ENCODE measurements at regions not wholly inside any gene's neighbourhood (a gene's known extent, or its start where the extent isn't known, plus 50 kb on each side); places are given as distances from the start of the nearest gene placed in this dataset.

DNA sequence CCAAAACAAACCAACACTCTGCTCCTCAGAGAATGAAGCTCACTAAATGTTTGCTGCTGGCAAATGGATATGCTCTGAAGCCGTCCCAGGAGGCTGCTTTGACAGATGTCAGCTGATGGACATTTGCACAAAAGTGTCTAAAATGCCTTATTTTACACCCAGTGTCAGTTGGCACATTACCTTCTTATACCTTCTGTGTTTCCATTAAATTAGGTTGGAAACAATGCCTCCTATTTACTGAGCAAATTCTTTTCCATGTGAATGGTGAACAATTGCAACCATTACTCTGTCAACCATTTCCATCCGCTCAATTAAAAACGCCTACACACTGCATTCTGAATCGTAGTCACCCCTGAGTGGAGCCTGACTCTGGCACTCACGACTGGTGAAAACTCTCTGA lies 1679.9 kb upstream of the FLRT2 start:
- H3K9me3 ChIP-seq (ENCODE audit: control insufficient read depth in 5 of 5, low read length in 5 of 5): no peaks in the 10 kb centered on the region
- no peaks in the 10 kb centered on the region for H3K36me3 ChIP-seq (ENCODE audit: control insufficient read depth in 5 of 5, insufficient read depth in 5 of 5, low read length in 5 of 5)
- H3K4me1 ChIP-seq (ENCODE audit: control insufficient read depth in 5 of 5, insufficient read depth in 5 of 5, low read length in 5 of 5): no peaks in the 10 kb centered on the region
- no peaks in the 10 kb centered on the region for H3K27me3 ChIP-seq (ENCODE audit: control insufficient read depth in 5 of 5, insufficient read depth in 4 of 5, low read length in 5 of 5)
- H3K27ac ChIP-seq (ENCODE audit: low read depth, low read length): no peak overlapping the region
- no peak overlapping the region for H3K4me3 ChIP-seq (ENCODE audit: low read depth in 1 of 5, low read length in 5 of 5)
- no peak overlapping the region for H3K9ac ChIP-seq (ENCODE audit: low read length in 5 of 5)

DNA sequence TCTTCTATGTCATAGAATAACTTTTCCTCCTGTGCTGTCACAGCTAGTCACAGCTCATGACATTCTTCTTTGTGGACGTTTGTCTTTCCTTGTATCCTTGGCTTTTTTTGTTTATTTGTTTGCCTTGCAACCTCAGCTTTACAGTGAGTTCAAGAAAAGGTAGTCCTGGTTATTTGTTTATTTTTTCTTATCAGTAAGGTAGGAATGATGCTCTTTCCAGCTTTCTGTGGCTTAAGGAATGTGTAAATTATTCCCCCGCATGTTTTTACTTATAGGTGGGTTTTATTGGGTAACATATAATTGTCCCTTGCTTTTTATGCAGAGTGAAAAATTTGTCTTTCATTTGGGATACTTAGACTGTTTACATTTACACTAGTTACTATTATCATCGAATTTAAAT lies 1673.6 kb upstream of the FLRT2 start:
- Histone ChIP-seq H3K27ac (ENCODE audit: low read depth, low read length) (no peak overlapping the region), H3K4me1 (ENCODE audit: control insufficient read depth in 5 of 5, insufficient read depth in 5 of 5, low read length in 5 of 5) (no peaks in the 10 kb centered on the region), H3K9me3 (ENCODE audit: control insufficient read depth in 5 of 5, low read length in 5 of 5) (no peaks in the 10 kb centered on the region), H3K9ac (ENCODE audit: low read length in 5 of 5) (no peak overlapping the region), H3K4me3 (ENCODE audit: low read depth in 1 of 5, low read length in 5 of 5) (no peak overlapping the region), H3K36me3 (ENCODE audit: control insufficient read depth in 5 of 5, insufficient read depth in 5 of 5, low read length in 5 of 5) (no peaks in the 10 kb centered on the region), H3K27me3 (ENCODE audit: control insufficient read depth in 5 of 5, insufficient read depth in 4 of 5, low read length in 5 of 5) (no peaks in the 10 kb centered on the region)

DNA sequence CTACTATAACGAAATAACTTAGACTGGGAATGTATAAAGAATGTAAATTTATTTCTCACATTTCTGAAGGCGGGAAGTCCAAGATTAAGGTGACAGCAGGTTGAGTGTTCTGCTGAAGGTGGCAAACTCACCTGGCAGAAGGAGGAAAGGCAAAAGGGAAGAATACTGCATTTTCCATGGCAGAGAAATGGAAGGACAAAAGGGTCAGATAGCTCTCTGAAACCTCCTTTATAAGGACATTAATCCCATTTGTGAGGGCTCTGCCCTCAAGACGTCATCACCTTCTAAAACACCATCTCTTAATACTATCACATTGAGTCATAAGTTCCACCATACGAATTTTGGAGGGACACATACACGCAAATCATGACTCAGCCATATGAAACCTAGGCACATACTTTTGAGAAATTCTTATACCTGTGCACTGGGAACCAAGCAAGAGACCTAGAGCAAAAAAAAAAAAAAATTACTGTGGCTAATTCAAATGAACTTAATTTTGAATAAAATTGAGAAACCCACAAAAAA lies 1669.3 kb upstream of the FLRT2 start:
- Histone ChIP-seq H3K36me3 (ENCODE audit: control insufficient read depth in 5 of 5, insufficient read depth in 5 of 5, low read length in 5 of 5) (no peaks in the 10 kb centered on the region), H3K27me3 (ENCODE audit: control insufficient read depth in 5 of 5, insufficient read depth in 4 of 5, low read length in 5 of 5) (no peaks in the 10 kb centered on the region)

DNA sequence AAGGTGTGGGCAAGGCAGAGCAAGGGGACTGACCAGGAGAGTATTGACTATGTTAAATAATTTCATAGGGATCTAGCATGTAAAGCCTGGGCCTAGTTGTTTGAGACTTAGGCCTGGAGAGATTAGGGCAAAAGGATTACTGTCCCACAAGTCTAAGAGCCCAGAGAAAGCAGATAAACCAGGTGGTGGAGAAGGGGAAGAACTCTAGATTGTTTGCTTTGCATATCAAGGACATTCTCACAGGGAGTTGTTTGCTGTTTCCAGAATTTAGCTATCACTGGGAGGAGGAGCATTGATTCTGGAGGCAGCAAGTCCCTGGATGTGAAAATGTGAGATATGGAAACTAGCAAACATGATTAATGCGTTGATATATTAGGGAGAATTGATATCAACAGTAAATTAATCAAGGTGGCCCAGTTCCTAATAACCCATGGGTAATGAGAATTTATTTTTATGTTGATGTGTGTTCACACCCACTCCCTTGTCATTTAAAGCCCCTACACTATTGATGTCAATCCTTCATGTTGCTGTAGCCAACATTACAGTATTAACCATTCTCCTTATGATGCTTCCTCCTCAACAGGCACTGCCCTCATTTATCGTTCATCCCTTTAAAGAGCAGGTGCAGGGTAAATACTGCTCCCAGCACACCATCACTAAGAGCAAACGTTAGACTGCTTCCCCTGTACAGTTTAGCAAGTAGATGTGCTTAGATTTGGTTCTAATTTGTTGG lies 1666.7 kb upstream of the FLRT2 start:
- H3K9me3 ChIP-seq (ENCODE audit: control insufficient read depth in 5 of 5, low read length in 5 of 5): no peaks in the 10 kb centered on the region
- H3K9ac ChIP-seq (ENCODE audit: low read length in 5 of 5): no peak overlapping the region
- H3K4me3 ChIP-seq (ENCODE audit: low read depth in 1 of 5, low read length in 5 of 5): no peak overlapping the region
- H3K27ac ChIP-seq (ENCODE audit: low read depth, low read length): no peak overlapping the region
- no peaks in the 10 kb centered on the region for H3K27me3 ChIP-seq (ENCODE audit: control insufficient read depth in 5 of 5, insufficient read depth in 4 of 5, low read length in 5 of 5)
- H3K4me1 ChIP-seq (ENCODE audit: control insufficient read depth in 5 of 5, insufficient read depth in 5 of 5, low read length in 5 of 5): no peaks in the 10 kb centered on the region
- H3K36me3 ChIP-seq (ENCODE audit: control insufficient read depth in 5 of 5, insufficient read depth in 5 of 5, low read length in 5 of 5): no peaks in the 10 kb centered on the region

More for the DNA sequence above, 1669.3 kb upstream of the FLRT2 start:
- no peak overlapping the region for H3K4me3 ChIP-seq (ENCODE audit: low read depth in 1 of 5, low read length in 5 of 5)
- H3K9ac ChIP-seq (ENCODE audit: low read length in 5 of 5): no peak overlapping the region
- no peak overlapping the region for H3K27ac ChIP-seq (ENCODE audit: low read depth, low read length)
- H3K4me1 ChIP-seq (ENCODE audit: control insufficient read depth in 5 of 5, insufficient read depth in 5 of 5, low read length in 5 of 5): no peaks in the 10 kb centered on the region
- H3K9me3 ChIP-seq (ENCODE audit: control insufficient read depth in 5 of 5, low read length in 5 of 5): no peaks in the 10 kb centered on the region

DNA sequence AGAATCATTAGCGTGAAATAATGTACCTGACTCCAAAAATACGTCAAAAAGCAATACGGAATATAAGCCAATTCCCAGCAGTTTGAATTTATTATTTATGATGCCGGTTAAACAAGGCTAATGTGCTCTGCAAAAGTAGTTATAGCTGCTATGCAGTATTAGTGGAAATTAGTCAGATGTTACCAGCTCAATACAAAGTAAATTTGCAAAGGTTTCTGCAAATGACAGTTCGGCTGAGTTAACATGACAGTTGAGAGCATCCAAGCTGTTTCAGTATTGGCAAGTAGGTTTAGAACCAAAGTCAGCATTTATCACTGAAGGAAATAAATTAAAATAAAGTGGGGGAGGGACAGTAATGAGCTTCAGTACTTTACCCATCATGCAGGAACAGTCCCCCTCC lies 1665.8 kb upstream of the FLRT2 start:
- Histone ChIP-seq H3K27ac (ENCODE audit: low read depth, low read length) (no peak overlapping the region), H3K36me3 (ENCODE audit: control insufficient read depth in 5 of 5, insufficient read depth in 5 of 5, low read length in 5 of 5) (no peaks in the 10 kb centered on the region), H3K9ac (ENCODE audit: low read length in 5 of 5) (no peak overlapping the region), H3K9me3 (ENCODE audit: control insufficient read depth in 5 of 5, low read length in 5 of 5) (no peaks in the 10 kb centered on the region), H3K27me3 (ENCODE audit: control insufficient read depth in 5 of 5, insufficient read depth in 4 of 5, low read length in 5 of 5) (no peaks in the 10 kb centered on the region), H3K4me3 (ENCODE audit: low read depth in 1 of 5, low read length in 5 of 5) (no peak overlapping the region), H3K4me1 (ENCODE audit: control insufficient read depth in 5 of 5, insufficient read depth in 5 of 5, low read length in 5 of 5) (no peaks in the 10 kb centered on the region)

DNA sequence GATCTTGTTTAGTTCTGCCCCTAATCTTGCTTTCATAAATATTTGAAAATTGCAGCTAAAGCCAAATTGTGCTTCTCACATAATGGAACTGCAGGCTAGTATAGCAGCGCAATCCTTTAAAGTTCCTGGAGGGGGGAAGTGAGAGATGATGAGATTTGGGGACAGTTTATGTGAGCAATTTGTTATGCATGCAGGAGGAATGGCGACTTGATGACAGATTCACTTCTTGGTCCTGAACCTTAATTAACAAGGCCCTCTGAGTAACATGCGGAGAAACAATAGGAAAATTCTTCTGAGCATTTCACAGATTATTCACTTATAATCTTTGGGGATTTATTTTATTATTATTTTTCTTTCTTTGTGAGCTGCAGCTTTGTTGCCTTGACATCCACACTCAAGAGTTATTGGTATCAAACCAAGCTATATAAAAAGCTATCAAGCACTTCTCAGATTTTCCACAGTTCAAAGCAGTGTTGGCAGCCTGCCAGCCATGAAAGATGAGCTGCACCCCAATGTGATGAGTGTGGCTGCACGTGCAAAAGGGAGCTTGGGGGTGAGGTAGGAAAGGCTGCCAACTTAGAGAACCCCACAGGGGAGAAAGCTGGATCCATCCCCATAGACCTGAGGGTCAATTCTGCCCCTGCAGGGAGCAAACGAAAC lies 1662.2 kb upstream of the FLRT2 start:
- Histone ChIP-seq H3K4me1 (ENCODE audit: control insufficient read depth in 5 of 5, insufficient read depth in 5 of 5, low read length in 5 of 5) (no peaks in the 10 kb centered on the region), H3K27ac (ENCODE audit: low read depth, low read length) (no peak overlapping the region), H3K27me3 (ENCODE audit: control insufficient read depth in 5 of 5, insufficient read depth in 4 of 5, low read length in 5 of 5) (no peaks in the 10 kb centered on the region)

DNA sequence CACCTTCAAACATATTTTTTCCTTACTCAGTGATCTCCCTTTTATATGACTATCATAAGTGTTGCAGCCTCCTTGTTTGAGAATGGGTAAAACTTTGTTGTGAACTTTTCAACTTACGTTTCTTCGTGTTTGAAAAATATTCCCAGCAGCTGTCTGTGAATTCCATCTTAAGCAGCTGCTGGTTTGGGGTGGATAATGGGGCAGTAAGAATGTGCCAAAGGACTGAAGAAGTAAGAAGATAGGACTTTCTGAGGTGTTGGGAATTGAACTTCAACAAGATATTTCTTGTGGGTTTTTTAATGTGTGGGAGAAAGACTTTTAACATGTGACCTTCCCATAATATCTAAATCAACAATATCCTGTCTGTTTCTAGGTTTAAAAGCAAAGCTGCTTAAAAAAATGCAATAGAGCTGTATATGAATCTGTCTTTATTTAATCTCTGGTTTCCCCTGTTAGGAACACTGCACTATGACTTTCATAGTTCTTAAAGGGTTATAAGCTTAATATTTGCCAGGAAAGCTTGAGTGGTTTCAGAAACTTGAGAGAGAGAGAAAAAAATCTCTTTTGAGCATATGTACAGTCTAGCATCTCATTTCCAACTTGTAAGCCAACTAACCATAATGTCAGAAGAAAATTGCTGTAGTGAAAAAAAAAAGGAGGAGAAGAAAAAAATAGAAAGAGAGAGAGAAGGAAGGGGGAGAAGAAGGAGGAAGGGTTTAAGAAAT lies 1659.2 kb upstream of the FLRT2 start:
- Histone ChIP-seq H3K4me3 (ENCODE audit: low read depth in 1 of 5, low read length in 5 of 5) (no peak overlapping the region), H3K36me3 (ENCODE audit: control insufficient read depth in 5 of 5, insufficient read depth in 5 of 5, low read length in 5 of 5) (no peaks in the 10 kb centered on the region), H3K27me3 (ENCODE audit: control insufficient read depth in 5 of 5, insufficient read depth in 4 of 5, low read length in 5 of 5) (no peaks in the 10 kb centered on the region), H3K27ac (ENCODE audit: low read depth, low read length) (no peak overlapping the region), H3K9ac (ENCODE audit: low read length in 5 of 5) (no peak overlapping the region), H3K9me3 (ENCODE audit: control insufficient read depth in 5 of 5, low read length in 5 of 5) (no peaks in the 10 kb centered on the region), H3K4me1 (ENCODE audit: control insufficient read depth in 5 of 5, insufficient read depth in 5 of 5, low read length in 5 of 5) (peaks cover 0 to 11% (median 0%) of the 10 kb centered on the region in 5 donors)

More for the DNA sequence above, 1662.2 kb upstream of the FLRT2 start:
- Histone ChIP-seq H3K9me3 (ENCODE audit: control insufficient read depth in 5 of 5, low read length in 5 of 5) (no peaks in the 10 kb centered on the region), H3K9ac (ENCODE audit: low read length in 5 of 5) (no peak overlapping the region), H3K4me3 (ENCODE audit: low read depth in 1 of 5, low read length in 5 of 5) (no peak overlapping the region), H3K36me3 (ENCODE audit: control insufficient read depth in 5 of 5, insufficient read depth in 5 of 5, low read length in 5 of 5) (no peaks in the 10 kb centered on the region)

DNA sequence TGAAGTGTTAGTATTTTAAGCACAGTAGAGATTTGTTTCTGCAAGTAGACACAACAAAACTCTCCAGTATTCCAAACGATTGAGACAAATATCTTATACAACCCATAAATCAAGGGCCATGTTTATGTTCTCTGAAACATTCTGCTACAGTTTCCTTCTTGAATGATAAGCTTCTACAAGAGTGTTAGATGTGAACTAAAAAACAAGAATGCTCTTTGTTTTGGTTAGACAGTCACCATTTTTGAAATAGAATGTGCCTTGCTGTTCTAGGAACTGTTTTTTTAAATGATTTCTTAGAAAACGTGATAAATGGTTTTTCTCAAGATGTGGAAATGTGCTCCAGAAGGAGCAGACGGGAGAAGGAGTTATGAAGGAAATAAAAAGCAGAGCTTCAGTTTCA lies 1656.3 kb upstream of the FLRT2 start:
- H3K4me1 ChIP-seq (ENCODE audit: control insufficient read depth in 5 of 5, insufficient read depth in 5 of 5, low read length in 5 of 5): peaks cover 0 to 11% (median 0%) of the 10 kb centered on the region in 5 donors
- no peak overlapping the region for H3K9ac ChIP-seq (ENCODE audit: low read length in 5 of 5)
- H3K4me3 ChIP-seq (ENCODE audit: low read depth in 1 of 5, low read length in 5 of 5): no peak overlapping the region
- H3K27me3 ChIP-seq (ENCODE audit: control insufficient read depth in 5 of 5, insufficient read depth in 4 of 5, low read length in 5 of 5): no peaks in the 10 kb centered on the region
- no peaks in the 10 kb centered on the region for H3K9me3 ChIP-seq (ENCODE audit: control insufficient read depth in 5 of 5, low read length in 5 of 5)
- no peak overlapping the region for H3K27ac ChIP-seq (ENCODE audit: low read depth, low read length)
- no peaks in the 10 kb centered on the region for H3K36me3 ChIP-seq (ENCODE audit: control insufficient read depth in 5 of 5, insufficient read depth in 5 of 5, low read length in 5 of 5)

DNA sequence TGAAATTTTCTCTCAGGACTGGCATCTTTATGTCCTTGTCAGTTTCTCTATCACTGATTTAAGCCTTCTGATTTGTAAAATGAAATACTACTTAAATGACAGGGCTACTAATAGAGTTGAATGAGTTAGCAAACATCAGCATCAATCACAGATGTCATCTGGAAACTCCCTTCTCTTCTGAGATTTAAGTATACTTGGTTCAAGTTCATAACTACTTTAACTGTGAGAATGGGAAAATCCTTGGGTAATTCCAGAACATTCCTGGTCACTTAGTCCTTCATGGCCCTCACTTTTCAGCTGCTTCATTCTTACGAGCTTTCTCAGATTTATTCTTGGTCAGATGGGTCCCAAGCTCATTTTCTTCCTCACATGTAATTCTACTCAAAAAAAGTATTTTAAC lies 1655.3 kb upstream of the FLRT2 start:
- Histone ChIP-seq H3K4me3 (ENCODE audit: low read depth in 1 of 5, low read length in 5 of 5) (no peak overlapping the region), H3K9me3 (ENCODE audit: control insufficient read depth in 5 of 5, low read length in 5 of 5) (no peaks in the 10 kb centered on the region), H3K27me3 (ENCODE audit: control insufficient read depth in 5 of 5, insufficient read depth in 4 of 5, low read length in 5 of 5) (no peaks in the 10 kb centered on the region), H3K4me1 (ENCODE audit: control insufficient read depth in 5 of 5, insufficient read depth in 5 of 5, low read length in 5 of 5) (peaks cover 0 to 11% (median 0%) of the 10 kb centered on the region in 5 donors), H3K36me3 (ENCODE audit: control insufficient read depth in 5 of 5, insufficient read depth in 5 of 5, low read length in 5 of 5) (no peaks in the 10 kb centered on the region), H3K9ac (ENCODE audit: low read length in 5 of 5) (no peak overlapping the region), H3K27ac (ENCODE audit: low read depth, low read length) (no peak overlapping the region)

DNA sequence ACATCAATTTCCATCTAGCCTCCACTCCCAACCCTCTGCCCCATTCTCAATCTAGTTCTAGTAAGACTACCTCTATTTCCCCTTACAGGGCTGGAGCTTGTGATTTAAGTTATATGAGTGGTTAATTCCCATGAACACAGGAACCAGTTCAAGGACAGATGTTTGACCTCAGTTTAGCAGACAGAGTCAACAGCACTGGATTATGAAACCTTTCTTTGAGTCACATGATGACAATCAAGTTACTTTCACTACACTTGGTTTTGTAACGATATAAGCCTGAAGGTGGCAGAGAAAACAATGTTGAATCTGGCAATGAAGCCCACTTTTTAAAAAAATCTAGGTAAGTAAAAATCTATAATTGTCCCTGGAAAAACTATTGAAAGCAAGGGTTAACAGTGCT lies 1646.2 kb upstream of the FLRT2 start:
- H3K36me3 ChIP-seq (ENCODE audit: control insufficient read depth in 5 of 5, insufficient read depth in 5 of 5, low read length in 5 of 5): no peaks in the 10 kb centered on the region
- H3K27ac ChIP-seq (ENCODE audit: low read depth, low read length): no peak overlapping the region
- no peak overlapping the region for H3K9ac ChIP-seq (ENCODE audit: low read length in 5 of 5)

More for the DNA sequence above, 1646.2 kb upstream of the FLRT2 start:
- H3K4me1 ChIP-seq (ENCODE audit: control insufficient read depth in 5 of 5, insufficient read depth in 5 of 5, low read length in 5 of 5): no peaks in the 10 kb centered on the region
- no peaks in the 10 kb centered on the region for H3K9me3 ChIP-seq (ENCODE audit: control insufficient read depth in 5 of 5, low read length in 5 of 5)
- no peaks in the 10 kb centered on the region for H3K27me3 ChIP-seq (ENCODE audit: control insufficient read depth in 5 of 5, insufficient read depth in 4 of 5, low read length in 5 of 5)
- no peak overlapping the region for H3K4me3 ChIP-seq (ENCODE audit: low read depth in 1 of 5, low read length in 5 of 5)
